ENCODE measurements at regions not wholly inside any gene's neighbourhood (a gene's known extent, or its start where the extent isn't known, plus 50 kb on each side); places are given as distances from the start of the nearest gene placed in this dataset.
"Not testable (repeated sequence)": the region's sequence is repeated elsewhere in the genome, so short reads cannot be mapped to it uniquely, and the experiment has no call there.

GRCh38 chr10:21289961-21290360 is 235.5 kb downstream of the SKIDA1 start:
- TF ChIP-seq CTCF (IDR thresholded peaks at IDR 0.05; ENCODE audit: extremely low read depth, insufficient read depth, missing control alignments) = no peak
- in situ Hi-C loops (cut with MboI; ENCODE audit: low pct_unique_long_range_greater_than_20kb, low sequenced_read_pairs, unreplicated experiment) = loop anchor here (25.0 kb wide), 3 partner anchors 197 to 647 kb away; no protein-coding TSS in a partner anchor
- DNase-seq (ENCODE audit: low spot score) = no peak

DNA sequence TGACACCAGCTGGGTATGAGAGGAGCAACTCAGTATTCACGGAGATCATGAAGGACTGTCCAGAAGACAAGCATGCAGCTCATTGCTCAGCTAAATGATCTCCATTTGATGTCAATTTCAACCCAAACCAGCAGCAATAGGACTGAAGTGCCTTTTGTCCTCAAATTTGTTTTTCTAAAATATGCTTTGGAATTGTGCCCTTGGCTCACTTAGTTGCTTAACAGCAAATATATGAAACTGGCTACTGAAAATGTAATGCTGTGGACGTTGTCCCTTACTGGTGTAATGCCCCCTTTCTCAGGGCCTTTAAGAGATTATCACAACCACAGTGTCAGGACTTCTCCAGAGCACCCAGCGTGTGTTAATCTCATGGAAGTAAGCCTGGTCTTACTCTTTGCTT is 236.2 kb downstream of the SKIDA1 start:
- TF ChIP-seq CTCF (IDR thresholded peaks at IDR 0.05; ENCODE audit: extremely low read depth, insufficient read depth, missing control alignments) = no peak
- no peak for DNase-seq (ENCODE audit: low spot score)
- in situ Hi-C loops (cut with MboI; ENCODE audit: low pct_unique_long_range_greater_than_20kb, low sequenced_read_pairs, unreplicated experiment) = loop anchor here (25.0 kb wide), 3 partner anchors 198 to 648 kb away; no protein-coding TSS in a partner anchor

- in situ Hi-C loops (cut with MboI; ENCODE audit: low pct_unique_long_range_greater_than_20kb, low sequenced_read_pairs, unreplicated experiment) = loop anchor here (25.0 kb wide), 3 partner anchors 201 to 651 kb away; no protein-coding TSS in a partner anchor
- no peak for TF ChIP-seq CTCF (IDR thresholded peaks at IDR 0.05; ENCODE audit: extremely low read depth, insufficient read depth, missing control alignments)
- DNase-seq (ENCODE audit: low spot score) = no peak
Measured at GRCh38 chr10:21285742-21286331, 239.6 kb downstream of the SKIDA1 start.

DNA sequence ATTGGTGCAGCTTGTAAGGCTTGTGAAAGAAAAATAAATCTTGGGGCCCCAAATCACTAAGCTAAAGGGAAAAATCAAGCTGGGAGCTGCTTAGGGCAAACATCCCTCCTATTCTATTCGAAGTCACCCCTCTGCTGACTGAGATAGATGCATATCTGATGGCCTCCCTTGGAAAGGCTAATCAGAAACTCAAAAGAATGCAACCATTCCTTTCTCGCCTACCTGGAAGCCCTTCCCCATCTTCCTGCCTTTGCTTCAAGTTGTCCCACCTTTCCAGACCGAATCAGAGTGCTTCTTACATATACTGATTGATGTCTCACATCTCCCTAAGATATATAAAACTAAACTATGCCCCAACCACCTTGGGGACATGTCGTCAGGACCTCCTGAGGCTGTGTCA is 240.3 kb downstream of the SKIDA1 start:
- in situ Hi-C loops (cut with MboI; ENCODE audit: low pct_unique_long_range_greater_than_20kb, low sequenced_read_pairs, unreplicated experiment) = loop anchor here (25.0 kb wide), 3 partner anchors 202 to 652 kb away; no protein-coding TSS in a partner anchor
- TF ChIP-seq CTCF (IDR thresholded peaks at IDR 0.05; ENCODE audit: extremely low read depth, insufficient read depth, missing control alignments) = no peak

GRCh38 chr10:21284301-21284700 is 241.2 kb downstream of the SKIDA1 start:
- no peak for DNase-seq (ENCODE audit: low spot score)
- in situ Hi-C loops (cut with MboI; ENCODE audit: low pct_unique_long_range_greater_than_20kb, low sequenced_read_pairs, unreplicated experiment) = loop anchor here (25.0 kb wide), 3 partner anchors 203 to 653 kb away; no protein-coding TSS in a partner anchor
- no peak for TF ChIP-seq CTCF (IDR thresholded peaks at IDR 0.05; ENCODE audit: extremely low read depth, insufficient read depth, missing control alignments)

More for the DNA sequence above, 240.3 kb downstream of the SKIDA1 start:
- DNase-seq (ENCODE audit: low spot score) = no peak

GRCh38 chr10:21283053-21283452 is 242.4 kb downstream of the SKIDA1 start:
- in situ Hi-C loops (cut with MboI; ENCODE audit: low pct_unique_long_range_greater_than_20kb, low sequenced_read_pairs, unreplicated experiment) = loop anchor here (25.0 kb wide), 3 partner anchors 204 to 654 kb away; no protein-coding TSS in a partner anchor

GRCh38 chr10:21281765-21282484 is 243.6 kb downstream of the SKIDA1 start:
- no peak for DNase-seq (ENCODE audit: low spot score)
- TF ChIP-seq CTCF (IDR thresholded peaks at IDR 0.05; ENCODE audit: extremely low read depth, insufficient read depth, missing control alignments) = no peak
- in situ Hi-C loops (cut with MboI; ENCODE audit: low pct_unique_long_range_greater_than_20kb, low sequenced_read_pairs, unreplicated experiment) = loop anchor here (25.0 kb wide), 3 partner anchors 205 to 655 kb away; no protein-coding TSS in a partner anchor

More at GRCh38 chr10:21283053-21283452, 242.4 kb downstream of the SKIDA1 start:
- DNase-seq (ENCODE audit: low spot score) = not testable (repeated sequence)

Measured in GM13977 (cell line).